GM21526 (cell line): ENCODE measurements at regions not wholly inside any gene's neighbourhood (a gene's known extent, or its start where the extent isn't known, plus 50 kb on each side); places are given as distances from the start of the nearest gene placed in this dataset.
"Not testable (repeated sequence)": the region's sequence is repeated elsewhere in the genome, so short reads cannot be mapped to it uniquely, and the experiment has no call there.

ENCODE experiments used
- ATAC-seq: cut with Tn5 transposase; IDR thresholded peaks from one replicate; pipeline ENCODE4 v1.9.1; 2021; ENCODE audit warnings: moderate library complexity; ENCODE audit not compliant: unreplicated experiment, low FRiP score

DNA sequence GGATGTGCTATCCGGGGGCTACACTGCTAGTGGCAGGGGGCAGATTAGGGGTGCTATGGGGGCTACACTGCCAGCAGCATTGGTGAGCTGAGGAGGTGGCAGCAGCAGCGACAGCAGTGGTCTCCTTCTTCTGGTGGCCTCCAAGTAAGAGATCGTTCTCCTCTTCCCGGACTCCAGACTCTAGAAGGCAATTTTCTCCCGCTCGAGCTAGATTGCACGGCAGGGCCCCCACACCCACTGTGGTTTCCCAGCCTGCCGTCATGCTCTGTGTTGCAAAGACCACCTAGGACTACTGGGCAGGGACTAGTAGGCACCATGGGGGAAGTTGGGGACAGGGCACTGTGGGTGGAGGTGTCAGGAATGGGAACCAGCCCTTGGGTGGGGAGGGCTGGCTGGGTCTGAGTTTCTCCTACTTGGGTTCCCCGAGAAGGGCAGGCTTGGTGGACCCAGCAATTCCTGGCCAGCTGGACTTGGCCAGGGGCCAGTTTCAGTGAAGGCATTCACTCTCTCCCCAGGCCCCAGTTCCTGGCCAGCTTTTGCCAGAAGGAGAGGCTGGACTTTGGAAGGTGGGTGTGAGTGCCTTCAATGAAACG lies 203.4 kb upstream of the WSB1 start:
- not testable (repeated sequence) for ATAC-seq

DNA sequence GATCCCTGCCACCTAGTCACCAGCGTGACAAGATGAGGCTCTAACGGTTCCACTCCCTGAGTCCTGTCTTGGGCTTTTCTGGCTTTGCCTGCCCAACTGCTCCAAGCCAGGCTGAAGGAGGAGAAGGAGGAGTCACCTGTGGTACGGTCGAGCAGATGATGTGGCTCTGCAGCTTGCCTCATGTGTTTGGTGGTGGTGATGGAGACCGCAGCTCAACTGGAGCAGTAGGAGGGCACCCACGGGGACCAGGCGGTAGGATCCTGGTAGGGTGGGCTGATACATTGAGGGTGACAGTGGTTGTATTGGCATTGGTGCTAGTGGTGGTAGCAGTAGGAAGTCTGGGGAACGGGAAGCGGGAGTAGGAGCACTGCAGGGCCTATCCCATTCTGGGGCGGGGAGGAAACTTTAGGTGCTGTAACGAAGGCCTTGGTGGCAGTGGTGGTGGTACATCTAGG lies 202.8 kb upstream of the WSB1 start:
- no peak for ATAC-seq

DNA sequence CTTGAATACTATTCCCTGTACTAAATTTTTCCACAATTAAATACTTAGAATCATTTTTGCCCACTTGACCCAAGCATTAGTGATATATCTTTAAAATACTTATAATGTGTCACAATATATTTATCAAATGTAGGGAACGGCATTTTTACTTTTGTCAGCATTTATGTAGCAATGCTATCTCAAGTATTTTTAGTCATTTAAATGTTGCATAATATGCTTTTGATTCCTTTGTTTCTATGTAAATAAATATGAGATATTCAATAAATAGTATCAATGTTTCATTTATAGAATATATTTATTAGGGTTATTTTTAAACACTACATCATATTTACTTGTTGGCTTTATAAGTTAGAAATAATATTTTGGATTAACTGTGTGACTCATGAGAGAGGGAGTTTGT lies 199.7 kb upstream of the WSB1 start:
- not testable (repeated sequence) for ATAC-seq

DNA sequence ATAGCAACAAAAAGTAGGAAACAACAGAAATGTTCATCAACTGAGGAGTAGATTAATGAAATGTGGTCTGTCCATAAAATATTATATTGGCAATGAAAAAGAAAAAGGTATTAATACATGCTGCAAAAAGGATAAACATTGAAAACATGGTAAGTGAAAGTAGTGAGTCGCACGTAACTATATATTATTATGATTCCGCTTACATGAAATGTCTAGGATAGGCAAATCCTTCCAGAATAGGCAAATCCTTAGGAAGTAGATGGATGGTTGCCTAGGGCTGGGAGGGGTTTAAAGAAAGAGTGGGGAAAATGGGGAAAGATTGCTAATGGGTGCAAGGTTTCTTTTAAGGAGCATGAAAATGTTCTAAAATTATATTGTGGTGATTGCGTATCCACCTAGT lies 198.1 kb upstream of the WSB1 start:
- not testable (repeated sequence) for ATAC-seq

DNA sequence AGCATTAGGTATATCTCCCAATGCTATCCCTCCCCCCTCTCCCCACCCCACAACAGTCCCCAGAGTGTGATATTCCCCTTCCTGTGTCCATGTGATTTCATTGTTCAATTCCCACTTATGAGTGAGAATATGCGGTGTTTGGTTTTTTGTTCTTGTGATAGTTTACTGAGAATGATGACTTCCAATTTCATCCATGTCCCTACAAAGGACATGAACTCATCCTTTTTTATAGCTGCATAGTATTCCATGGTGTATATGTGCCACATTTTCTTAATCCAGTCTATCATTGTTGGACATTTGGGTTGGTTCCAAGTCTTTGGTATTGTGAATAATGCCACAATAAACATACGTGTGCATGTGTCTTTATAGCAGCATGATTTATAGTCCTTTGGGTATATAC lies 194.6 kb upstream of the WSB1 start:
- not testable (repeated sequence) for ATAC-seq

DNA sequence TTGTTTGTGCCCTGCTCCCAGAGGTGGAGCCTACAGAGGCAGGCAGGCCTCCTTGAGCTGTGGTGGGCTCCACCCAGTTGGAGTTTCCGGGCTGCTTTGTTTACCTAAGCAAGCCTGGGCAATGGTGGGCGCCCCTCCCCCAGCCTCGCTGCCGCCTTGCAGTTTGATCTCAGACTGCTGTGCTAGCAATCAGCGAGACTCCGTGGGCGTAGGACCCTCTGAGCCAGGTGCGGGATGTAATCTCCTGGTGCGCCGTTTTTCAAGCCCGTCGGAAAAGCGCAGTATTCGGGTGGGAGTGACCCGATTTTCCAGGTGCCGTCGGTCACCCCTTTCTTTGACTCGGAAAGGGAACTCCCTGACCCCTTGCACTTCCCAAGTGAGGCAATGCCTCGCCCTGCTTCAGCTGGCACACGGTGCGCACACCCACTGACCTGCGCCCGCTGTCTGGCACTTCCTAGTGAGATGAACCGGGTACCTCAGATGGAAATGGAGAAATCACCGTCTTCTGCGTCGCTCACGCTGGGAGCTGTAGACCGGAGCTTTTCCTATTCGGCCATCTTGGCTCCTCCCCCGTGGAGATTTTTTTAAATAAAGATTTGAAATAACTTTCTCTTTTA lies 189.2 kb upstream of the WSB1 start:
- ATAC-seq = not testable (repeated sequence)

DNA sequence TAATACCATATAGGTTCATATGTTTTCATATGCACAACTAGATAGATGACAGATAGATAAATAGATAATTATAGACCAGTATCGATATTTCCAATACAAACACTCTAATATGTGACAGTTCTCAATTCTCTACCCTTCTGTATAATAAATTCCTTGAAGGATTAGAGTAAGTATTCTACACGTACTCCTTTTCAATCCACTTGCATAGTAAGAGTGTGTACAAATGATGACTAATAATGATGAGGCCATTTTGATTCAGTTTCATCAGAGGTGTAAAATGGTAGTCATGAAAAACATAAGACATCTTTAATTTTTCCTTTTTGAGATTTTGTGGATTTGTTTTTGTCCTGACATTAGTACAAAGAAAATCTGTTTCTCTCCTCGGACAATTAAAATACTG lies 188.3 kb upstream of the WSB1 start:
- ATAC-seq = no peak

DNA sequence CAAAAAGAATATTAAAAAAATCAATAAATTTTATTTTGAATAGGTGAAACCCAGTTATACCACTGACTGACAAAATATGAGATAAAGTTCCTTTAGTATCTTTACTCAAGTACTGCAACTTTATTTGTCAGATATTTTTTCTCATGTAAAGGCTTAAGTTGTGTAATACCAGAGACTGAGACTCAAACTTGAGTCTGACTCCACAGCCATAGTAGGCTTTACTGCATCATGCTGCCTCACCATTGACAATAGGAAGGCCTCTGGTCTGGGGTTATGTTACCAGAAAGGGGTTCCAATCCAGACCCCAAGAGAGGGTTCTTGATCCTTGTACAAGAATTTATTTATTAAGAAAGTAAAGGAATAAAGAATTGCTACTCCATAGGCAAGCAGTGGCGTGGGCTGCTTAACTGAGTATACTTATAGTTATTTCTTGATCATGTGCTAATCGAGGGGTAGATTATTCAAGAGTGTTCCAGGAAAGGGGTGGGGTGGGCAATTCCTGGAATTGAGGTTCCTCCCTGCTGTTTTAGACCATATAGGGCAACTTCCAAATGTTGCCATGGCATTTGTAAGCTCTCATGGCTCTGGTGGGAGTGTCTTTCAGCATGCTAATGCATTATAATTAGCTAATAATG lies 187.4 kb upstream of the WSB1 start:
- no peak for ATAC-seq

DNA sequence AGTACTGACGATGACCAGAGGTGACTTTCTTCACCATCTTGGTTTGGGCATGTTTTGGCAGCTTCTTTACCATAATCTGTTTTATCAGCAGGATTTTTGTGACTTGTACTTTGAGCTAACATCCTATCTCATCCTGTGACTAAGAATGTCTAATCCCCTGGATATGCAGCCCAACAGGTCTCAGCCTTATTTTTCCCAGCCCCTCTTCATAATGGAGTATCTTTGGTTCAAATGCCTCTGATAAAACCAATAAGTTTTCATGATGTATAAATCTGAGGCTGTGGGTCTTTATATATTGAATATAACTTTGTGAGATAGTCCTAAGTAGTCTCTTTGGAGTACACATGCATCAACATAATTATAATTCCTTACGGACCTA lies 186.9 kb upstream of the WSB1 start:
- ATAC-seq = no peak

DNA sequence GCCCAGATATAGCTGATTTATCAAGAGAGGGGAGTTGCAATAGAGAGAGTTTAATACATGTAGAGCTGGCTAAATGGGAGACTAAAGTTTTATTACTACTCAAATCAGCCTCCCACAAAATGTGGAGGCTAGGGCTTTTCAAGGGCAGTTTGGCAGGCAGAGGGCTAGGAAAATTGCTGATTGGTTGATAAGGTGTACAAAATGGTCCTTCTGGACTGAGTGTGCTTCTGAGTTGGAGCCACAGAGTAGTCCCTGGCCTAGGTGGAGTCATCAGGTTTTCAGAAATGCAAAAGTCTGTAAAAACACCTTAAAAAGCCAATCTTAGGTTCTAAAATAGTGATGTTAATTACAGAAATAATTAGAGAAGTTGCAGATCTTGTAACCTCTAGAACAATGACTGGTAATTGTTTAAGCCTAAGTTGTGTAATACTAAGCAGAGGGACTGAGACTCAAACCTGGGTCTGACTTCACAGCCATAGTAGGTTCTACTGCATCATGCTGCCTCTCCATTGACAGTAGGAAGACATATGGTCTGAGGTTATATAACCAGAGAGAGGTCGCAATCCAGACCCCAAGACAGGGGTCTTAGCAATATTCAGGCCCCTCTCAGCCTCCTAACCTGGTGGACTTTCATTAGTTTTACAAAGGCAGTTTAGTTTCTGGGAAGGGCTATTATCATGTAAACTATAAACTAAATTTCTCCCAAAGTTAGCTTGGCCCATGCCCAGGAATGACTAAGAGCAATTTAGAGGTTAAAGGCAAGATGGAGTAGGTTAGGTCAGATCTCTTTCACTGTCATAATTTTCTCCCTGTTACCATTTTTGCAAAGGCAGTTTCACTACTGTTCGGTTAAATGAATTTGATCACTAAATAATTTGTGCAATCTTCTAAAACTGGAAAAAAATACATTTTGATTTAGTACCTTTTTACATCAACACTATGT lies 186.3 kb upstream of the WSB1 start:
- not testable (repeated sequence) for ATAC-seq

DNA sequence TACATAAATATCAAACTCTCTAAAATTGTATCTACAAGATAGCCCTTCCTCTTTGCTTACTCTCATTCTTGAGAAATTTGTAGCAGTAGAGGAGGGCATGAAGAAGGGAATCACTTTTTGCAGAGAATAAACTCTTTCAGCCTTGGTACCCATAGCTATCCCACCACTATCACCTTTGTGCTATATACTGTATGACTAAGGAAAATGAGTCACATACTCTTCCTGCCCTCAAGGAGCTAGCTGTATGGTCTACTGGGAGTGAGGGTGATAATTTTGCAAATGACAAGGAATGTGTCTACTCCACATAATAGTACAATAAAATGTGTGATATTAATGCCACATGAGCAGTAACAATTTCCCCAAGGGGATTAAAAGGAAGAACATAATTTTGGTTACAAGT lies 184.6 kb upstream of the WSB1 start:
- ATAC-seq = no peak

DNA sequence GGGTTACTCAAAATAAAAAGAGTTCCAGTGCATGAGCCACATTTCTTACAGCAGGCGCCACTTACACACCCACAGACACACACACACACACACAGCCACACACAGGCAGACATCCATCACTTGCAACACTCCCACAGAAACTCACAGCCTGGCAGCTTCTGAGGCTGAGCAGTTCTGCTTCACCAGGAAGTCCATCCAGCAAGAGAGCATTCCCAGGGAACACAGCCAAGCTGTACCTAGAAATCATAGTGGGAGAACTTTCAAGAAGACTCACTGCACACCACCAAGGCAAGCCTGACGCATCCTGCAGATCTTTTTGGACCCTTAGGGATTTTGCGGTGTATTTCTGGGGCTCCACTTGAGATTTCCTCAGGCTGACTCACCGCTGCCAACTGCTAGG lies 140.9 kb upstream of the WSB1 start:
- ATAC-seq = no peak

DNA sequence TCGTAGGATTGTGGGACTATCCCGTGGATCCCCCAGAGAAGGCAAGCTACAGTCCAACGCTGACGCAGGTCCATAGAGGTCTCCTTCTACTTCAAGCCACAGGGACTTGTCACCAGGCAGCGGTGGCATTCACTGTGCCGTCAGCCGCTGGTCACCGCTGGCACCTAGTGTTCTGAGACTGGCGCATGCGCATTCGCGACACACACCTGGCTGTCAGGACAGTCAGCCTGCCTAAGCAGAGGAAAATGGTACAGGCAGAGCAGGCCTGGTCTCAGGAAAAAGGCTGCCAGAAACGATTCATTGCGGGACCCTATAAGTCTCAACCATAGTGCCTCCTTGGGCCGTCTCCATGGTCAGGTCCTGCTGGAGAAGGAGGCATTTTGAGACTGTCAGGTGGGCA lies 138.0 kb upstream of the WSB1 start:
- no peak for ATAC-seq

DNA sequence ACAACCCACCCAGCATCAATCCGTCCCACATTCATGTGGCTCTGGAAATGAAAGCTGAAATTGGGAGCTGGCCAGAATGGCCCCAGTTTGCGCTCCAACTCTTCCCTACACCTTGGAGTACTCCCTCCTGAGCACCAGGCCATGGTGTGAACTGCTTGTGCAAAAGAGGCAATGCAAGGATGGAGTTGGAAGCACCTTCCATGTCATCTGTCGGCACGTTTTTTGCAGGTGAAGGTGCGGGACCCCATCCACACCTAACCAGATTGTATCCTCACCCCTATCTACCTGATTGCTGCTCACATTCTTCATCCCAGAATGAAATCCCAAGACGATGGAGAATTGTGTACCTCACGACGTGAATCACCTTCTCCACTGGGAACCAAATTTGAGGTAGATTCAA lies 136.6 kb upstream of the WSB1 start:
- no peak for ATAC-seq

DNA sequence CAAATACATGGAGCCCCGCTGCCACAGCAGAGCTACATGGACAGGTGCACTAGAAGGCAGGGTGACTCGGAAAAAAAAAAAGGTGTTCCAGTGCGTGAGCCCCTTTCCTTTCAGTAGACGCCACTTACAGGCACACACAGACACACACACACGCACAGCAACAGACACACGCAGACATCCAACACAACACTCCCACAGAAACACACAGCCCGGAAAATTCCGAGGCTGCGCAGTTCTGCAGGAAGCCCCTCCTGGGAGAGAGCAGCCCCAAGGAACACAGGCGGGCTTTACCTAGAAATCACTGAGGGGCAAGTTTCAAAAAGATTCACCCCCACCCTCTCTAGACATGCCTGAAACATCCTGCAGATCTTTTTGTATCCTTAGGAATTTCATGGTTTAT lies 136.0 kb upstream of the WSB1 start:
- ATAC-seq = no peak

DNA sequence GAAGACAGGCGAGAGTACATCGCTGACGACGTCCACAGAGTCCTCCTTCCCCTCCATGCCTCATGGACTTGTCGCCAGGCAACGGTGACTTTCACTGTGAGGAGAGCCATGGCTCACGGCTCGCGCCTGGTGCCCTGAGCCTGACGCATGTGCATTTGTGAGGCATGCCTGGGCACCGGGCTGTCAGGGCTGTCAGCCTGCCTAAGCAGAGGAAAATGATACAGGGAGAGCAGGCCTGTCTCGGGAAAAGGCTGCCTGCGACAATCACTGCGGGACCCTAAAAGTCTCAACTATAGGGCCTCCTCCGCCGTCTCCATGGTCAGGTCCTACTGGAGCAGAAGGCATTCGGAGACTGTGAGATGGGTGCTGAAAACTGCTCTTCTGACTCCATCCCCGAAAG lies 135.5 kb upstream of the WSB1 start:
- no peak for ATAC-seq

DNA sequence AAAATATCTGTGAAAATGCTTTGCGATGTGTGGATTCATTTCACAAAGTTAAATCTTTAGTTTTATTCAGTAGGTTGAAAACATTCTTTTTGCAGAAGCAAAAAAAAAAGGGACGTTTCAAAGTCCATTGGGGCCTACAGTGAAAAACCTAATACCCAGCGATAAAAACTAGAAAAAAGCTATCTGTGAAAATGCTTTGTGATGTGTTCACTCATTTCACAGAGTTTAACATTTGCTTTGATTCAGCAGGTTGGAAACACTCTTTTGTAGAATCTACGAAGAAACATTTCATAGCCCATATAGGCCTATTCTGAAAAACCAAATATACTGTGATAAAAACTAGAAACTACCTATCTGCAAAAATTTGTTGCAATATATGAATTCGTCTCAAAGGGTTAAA lies 113.6 kb upstream of the WSB1 start:
- ATAC-seq = no peak

DNA sequence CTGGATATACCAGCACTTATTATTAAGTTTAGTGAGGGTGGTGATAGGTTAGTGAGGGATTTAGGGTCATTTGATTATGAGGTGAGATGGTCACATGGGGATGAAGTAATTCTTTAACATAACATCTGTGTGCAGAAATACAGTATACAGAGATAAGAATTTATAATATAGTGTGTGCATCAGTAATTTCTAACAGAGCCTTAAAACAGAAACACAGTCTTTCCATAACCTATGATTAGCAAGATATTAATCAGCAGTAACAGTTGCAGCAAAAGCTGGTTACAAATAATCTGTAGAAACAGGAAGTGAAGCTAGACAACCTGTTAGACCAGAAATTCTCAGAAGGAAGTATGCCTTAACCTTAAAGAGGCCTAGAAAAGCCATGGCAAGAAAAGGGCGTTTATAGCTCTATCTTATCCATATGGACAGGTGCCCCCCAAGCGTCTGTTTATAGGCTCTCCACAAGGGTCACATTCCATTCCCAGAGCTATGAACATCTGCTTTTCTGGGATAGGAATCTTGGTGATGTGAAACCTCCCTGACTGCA lies 112.5 kb upstream of the WSB1 start:
- ATAC-seq = not testable (repeated sequence)

DNA sequence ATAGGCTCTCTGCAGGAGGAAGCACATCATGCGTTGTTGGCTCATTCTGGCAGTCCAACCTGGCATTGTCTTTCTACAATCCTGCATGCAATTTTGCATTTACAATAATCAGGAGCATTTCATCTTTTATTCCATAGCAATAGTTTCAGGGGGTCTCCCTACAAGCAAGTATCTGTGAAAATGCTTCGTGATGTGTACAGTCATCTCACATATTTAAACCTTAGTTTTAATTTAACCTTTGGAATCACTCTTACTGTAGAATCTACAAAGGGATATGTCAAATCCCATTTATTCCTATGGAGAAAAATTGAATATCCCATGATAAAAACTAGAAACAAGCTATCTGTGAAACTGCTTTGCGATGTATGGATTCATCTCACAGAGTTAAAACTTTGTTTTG lies 112.0 kb upstream of the WSB1 start:
- ATAC-seq = no peak

DNA sequence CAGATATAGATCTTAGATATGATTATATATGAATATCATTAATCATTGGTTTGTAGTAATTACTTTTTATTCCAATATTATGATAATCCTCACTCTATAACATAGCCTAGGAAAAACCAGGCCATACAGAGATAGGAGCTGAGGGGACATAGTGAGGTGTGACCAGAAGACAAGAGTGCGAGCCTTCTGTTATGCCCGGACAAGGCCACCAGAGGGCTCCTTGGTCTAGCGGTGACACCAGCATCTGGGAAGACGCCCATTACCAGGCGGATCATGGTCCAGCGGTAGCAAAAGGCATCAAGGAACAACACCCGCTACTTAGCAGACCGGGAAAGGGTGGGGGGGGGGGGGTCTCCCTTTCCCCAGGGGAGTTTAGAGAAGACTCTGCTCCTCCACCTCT lies 96.4 kb upstream of the WSB1 start:
- ATAC-seq = not testable (repeated sequence)

DNA sequence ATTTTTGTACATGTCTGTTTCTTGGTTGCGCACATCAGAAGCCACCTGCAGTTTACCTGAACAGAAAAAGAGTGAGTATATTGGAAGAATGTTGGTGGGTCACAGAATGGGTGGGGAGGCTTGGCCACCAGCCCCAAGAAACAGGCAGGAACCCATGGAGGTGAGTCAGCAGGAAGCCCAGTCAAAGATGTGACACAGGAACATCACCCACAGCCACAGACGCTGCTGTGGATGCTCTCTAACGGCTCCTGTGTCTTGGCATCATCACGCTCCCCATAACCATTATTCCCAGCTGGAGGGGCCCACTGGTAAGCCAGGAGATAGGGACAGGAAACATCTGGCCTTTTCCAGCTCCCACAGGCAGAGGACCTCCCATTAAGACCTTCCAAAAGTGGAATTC lies 94.0 kb upstream of the WSB1 start:
- ATAC-seq = no peak
